C4-2B (cell line): ENCODE measurements at regions not wholly inside any gene's neighbourhood (a gene's known extent, or its start where the extent isn't known, plus 50 kb on each side); places are given as distances from the start of the nearest gene placed in this dataset.
A peak's percentile ranks its signal among the peaks of the same experiment; 100 is the strongest.
"Not testable (repeated sequence)": the region's sequence is repeated elsewhere in the genome, so short reads cannot be mapped to it uniquely, and the experiment has no call there.

Experiments used
- H3K27ac ChIP-seq: fragments of 450-650 bp; 2 replicates; pipeline ENCODE4 v1.5.1; 2017
- CTCF ChIP-seq: fragments of 450-650 bp; conservative IDR thresholded peaks from 2 replicates; pipeline ENCODE4 v1.5.1; 2017; ENCODE audit warnings: mild to moderate bottlenecking
- ZFX ChIP-seq: fragments of 450-650 bp; IDR thresholded peaks from 2 replicates; pipeline ENCODE4 v1.6.1; 2017

DNA sequence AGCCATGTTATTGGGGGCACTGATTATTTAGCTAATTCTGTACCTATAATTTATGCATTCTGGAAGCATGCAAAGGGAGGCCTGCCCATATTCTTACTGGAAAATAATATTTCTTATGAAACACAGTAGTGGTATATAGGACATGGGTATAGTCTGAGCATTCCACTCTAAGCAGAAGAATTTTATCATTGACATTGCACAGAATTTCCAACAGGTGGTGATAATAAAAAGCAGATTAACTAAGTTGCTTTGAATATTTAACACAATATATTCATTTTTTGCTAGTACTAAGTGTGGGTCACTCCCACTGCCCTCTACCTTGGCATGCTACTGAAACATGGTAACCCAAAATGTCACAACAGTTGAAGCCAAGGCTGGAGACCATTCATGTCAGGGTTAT is 728.8 kb upstream of the FAT3 start:
- no peak overlapping the region for H3K27ac ChIP-seq
- TF ChIP-seq ZFX (no peak), CTCF (0 out of 2 replicates have a peak, but pooled peaks have one; percentile 7)

DNA sequence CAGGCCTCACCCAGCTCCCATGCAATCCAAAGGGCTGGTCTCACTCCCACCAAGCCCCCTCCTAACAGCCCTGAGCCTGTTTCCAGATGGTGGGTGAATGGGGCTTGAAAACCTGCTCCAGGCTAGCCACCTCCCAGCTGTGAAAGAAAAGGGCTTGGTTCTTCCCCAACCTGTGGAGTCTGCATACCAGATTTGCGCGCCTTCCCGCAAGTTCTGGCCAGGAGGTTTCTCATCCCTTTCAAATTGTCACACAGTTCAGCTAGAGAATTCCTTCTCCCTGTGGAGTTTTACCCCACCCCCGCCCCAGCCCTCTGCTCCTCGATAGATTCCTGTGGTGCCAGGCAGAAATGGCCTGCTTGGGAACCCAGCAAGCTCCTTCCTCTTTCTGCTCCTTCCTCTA is 734.6 kb upstream of the FAT3 start:
- no peak for TF ChIP-seq ZFX
- no peak for TF ChIP-seq CTCF
- H3K27ac ChIP-seq: no peak overlapping the region

DNA sequence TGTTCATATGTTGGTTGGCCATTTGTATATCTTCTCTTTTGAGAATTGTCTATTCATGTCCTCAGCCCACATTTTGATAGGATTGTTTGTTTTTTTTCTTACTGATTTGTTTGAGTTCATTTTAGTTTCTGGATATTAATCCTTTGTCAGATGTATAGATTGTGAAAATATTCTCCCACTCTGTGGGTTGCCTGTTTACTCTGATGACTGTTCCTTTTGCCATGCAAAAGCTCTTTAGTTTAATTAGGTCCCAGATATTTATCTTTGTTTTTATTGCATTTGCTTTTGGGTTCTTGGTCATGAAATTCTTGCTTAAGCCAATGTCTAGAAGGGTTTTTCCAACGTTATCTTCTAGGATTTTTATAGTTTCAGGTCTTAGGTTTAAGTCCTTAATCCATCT is 740.7 kb upstream of the FAT3 start:
- not testable (repeated sequence) for H3K27ac ChIP-seq

- not testable (repeated sequence) for H3K27ac ChIP-seq
Observed at GRCh38 chr11:91481875-91482274, 742.7 kb upstream of the FAT3 start.

DNA sequence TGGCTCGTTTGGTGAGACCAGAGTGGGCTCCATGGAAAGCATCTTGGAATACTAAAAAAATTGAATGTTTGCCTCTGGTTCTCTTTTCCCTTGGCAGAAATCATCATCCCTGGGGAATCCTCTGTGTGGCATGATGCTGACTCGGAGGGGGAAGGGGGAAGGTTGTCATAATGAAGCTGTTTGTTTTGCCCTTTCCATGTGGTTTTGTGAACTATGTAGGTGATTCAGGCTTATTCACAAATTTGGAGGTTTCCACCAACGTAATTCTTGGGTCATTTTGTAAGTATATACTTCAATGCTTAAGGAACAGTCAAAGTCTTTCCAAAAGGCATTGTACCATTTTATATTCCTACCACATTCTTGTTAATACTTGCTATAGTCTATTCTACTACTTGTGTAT is 754.0 kb upstream of the FAT3 start:
- TF ChIP-seq CTCF: no peak
- TF ChIP-seq ZFX: no peak
- H3K27ac ChIP-seq: no peak overlapping the region

GRCh38 chr11:91459840-91460239 is 764.8 kb upstream of the FAT3 start:
- TF ChIP-seq ZFX: no peak
- no peak overlapping the region for H3K27ac ChIP-seq

DNA sequence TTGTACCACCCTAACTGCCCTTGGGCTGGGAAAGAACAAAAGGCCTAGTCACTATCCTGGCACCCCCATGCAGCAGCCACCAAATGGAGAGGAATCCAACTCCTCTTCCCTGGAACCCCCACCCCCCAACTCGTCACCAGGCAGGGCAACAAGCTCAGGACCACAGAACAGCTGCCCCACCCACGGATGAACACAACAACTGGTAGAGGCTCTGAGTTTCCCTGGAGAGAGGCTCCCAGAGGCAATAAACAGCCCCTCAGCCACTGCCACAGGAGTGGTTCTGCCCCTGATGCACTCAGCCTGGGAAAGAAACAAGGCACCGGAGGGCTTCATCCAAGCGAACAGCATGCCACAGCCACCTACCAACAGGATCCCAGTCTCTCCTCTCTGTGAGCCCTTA is 778.4 kb upstream of the FAT3 start:
- H3K27ac ChIP-seq: no peak overlapping the region
- TF ChIP-seq ZFX: no peak
- TF ChIP-seq CTCF: no peak

DNA sequence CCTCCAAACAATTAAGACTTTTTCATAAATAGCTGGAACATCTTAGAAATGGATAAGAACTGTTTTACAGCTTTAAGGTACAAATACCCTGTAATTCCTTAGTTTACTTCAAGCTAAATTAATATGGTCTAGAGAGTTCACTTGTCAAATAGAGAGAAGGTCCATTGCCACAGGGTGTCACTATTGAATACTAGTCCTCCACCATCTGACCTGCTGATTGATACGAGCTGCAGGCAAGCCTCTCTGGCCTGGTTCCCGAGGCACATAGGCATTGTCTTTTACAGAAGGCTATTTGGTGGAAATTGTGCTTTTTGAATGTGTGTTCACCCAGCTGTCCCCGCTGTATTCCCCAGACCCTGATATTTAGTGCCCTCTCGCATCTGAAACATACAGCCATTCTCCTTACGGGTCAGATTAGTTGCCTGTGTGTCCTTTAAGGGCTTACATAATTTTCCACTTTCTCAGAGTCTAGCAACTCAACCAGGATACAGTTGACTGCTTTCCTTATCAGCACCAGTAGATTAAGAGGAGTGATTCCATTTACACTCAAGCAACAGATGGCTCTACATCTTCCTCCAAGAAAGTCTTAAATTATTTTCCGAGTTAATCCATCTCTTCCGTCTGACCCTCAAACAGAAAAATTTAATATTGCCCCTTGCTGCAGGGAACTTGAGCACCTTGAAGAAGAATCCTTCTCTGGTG is 788.8 kb upstream of the FAT3 start:
- TF ChIP-seq CTCF (peak; percentile 18), ZFX (no peak)
- no peak overlapping the region for H3K27ac ChIP-seq

GRCh38 chr11:91433284-91434010 is 791.2 kb upstream of the FAT3 start:
- TF ChIP-seq CTCF: no peak
- TF ChIP-seq ZFX: no peak
- H3K27ac ChIP-seq: no peak overlapping the region
